IPS DF 6.9 (cell line): ENCODE measurements at regions not wholly inside any gene's neighbourhood (a gene's known extent, or its start where the extent isn't known, plus 50 kb on each side); places are given as distances from the start of the nearest gene placed in this dataset.

Source experiments
- DNase-seq: peaks from one replicate; pipeline ENCODE4 v3.0.0-alpha.2; 2013; ENCODE audit warnings: low read depth, low spot score
- H3K27ac ChIP-seq: one replicate; pipeline ENCODE4 v1.5.1; 2013; ENCODE audit warnings: low read length, control low read depth
- H3K27me3 ChIP-seq: 2 replicates; pipeline ENCODE4 v1.6.1; 2013; ENCODE audit warnings: mild to moderate bottlenecking, low read length; ENCODE audit not compliant: control insufficient read depth, insufficient read depth
- H3K36me3 ChIP-seq: 2 replicates; pipeline ENCODE4 v1.6.1; 2013; ENCODE audit warnings: low read length; ENCODE audit not compliant: control insufficient read depth, insufficient read depth
- H3K4me1 ChIP-seq: 2 replicates; pipeline ENCODE4 v1.6.1; 2013; ENCODE audit warnings: low read length; ENCODE audit not compliant: control insufficient read depth, insufficient read depth
- H3K4me3 ChIP-seq: 2 replicates; pipeline ENCODE4 v1.5.1; 2013; ENCODE audit warnings: mild to moderate bottlenecking, low read length
- H3K9me3 ChIP-seq: 2 replicates; pipeline ENCODE4 v1.6.1; 2013; ENCODE audit warnings: low read length, inconsistent platforms; ENCODE audit not compliant: control insufficient read depth, insufficient read depth
- WGBS: extraction: QIAGEN DNeasy Blood & Tissue Kit; methylation state at CpG from one replicate; pipeline ENCODE4 v1.1.7; 2013; ENCODE audit warnings: mixed read lengths, missing lambda C conversion rate; ENCODE audit not compliant: insufficient read length, insufficient coverage; 5-methylcytosine and 5-hydroxymethylcytosine counted together

DNA sequence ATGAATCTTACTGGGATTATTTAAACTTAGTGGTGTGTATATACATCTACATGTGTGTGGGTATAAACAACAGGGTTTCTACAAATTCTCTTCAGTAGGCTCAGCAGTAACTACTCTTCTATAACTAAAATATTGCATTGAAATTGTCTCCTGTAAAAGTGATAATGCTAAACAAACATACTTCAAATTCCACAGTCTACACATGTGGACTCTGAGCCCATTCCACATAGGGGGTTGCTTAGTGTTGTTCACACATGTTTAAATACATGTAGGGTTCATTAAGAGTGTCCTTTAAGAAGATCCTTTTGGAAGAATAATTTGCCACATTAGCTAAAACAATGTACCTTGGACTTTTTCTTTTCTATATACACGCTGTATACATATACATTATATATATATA, 152.8 kb upstream of the VRK2 start:
- Histone ChIP-seq H3K27me3 (no peaks in the 10 kb centered on the region), H3K27ac (no peak overlapping the region), H3K9me3 (no peaks in the 10 kb centered on the region), H3K4me3 (no peak overlapping the region), H3K36me3 (no peaks in the 10 kb centered on the region), H3K4me1 (no peaks in the 10 kb centered on the region)
- WGBS, result no CpG with 5 or more reads among the region's 1 CpG
- DNase-seq, result no peak

- Histone ChIP-seq H3K36me3 (no peaks in the 10 kb centered on the region), H3K9me3 (no peaks in the 10 kb centered on the region), H3K4me3 (no peak overlapping the region), H3K4me1 (no peaks in the 10 kb centered on the region), H3K27ac (no peak overlapping the region), H3K27me3 (no peaks in the 10 kb centered on the region)
- DNase-seq, result no peak
- no CpG with 5 or more reads among the region's 2 CpGs for WGBS
Observed at GRCh38 chr2:57894381-57894780, 152.2 kb upstream of the VRK2 start.

DNA sequence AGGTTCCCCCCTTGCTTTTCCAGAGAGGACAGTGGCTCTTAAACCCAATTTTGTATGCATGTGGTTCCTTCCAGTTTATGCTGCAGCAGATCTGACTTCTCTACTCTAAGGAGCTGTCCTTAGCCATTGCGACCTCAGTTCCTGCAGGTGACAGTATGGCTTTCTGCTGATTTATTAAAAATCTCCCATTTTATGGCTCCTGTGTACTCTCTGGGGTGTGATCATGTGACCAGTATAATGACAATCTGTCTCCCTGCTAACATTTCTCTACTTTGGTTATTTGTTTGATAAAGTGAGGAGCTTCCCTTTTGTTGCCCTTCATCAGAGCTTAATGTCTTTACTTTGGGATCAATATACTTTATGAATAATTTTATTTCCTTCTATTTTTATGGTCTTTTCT, 148.7 kb upstream of the VRK2 start:
- Histone ChIP-seq H3K36me3 (no peaks in the 10 kb centered on the region), H3K27me3 (no peaks in the 10 kb centered on the region), H3K4me1 (peaks cover 2% of the 10 kb centered on the region; the same call in 1 of the 2 replicates), H3K9me3 (no peaks in the 10 kb centered on the region), H3K27ac (no peak overlapping the region), H3K4me3 (no peak overlapping the region)
- no CpG with 5 or more reads among the region's 1 CpG for WGBS
- no peak for DNase-seq

DNA sequence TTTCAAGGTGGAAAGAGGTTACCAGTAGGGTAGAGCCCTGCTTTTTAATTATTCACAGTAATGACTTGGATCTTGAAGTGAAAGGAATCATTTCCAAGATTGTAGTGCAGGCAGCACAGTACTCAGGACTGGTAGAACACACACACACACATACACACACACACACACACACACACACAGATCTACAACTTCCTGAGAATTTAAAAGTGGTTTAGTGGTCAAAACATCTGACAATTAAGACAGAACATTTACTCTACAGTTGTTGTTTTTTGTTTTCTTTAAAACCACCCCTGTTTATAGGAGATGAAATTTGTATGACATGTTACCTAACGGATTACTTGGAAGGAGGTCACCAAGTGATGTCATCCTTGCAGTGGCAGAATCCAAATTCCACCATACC, 146.7 kb upstream of the VRK2 start:
- Histone ChIP-seq H3K9me3 (no peaks in the 10 kb centered on the region), H3K4me1 (peaks cover 2% of the 10 kb centered on the region; the same call in 1 of the 2 replicates), H3K27ac (no peak overlapping the region), H3K27me3 (no peaks in the 10 kb centered on the region), H3K36me3 (no peaks in the 10 kb centered on the region), H3K4me3 (no peak overlapping the region)
- WGBS, result no CpG with 5 or more reads among the region's 1 CpG
- no peak for DNase-seq

GRCh38 chr2:57902578-57902977, 144.0 kb upstream of the VRK2 start:
- Histone ChIP-seq H3K4me1 (peaks cover 2% of the 10 kb centered on the region; the same call in 1 of the 2 replicates), H3K36me3 (no peaks in the 10 kb centered on the region), H3K27ac (no peak overlapping the region), H3K9me3 (no peaks in the 10 kb centered on the region), H3K4me3 (no peak overlapping the region), H3K27me3 (no peaks in the 10 kb centered on the region)
- WGBS, result no CpG with 5 or more reads among the region's 6 CpGs
- DNase-seq, result no peak

- Histone ChIP-seq H3K27ac (no peak overlapping the region), H3K9me3 (no peaks in the 10 kb centered on the region), H3K4me3 (no peak overlapping the region), H3K4me1 (peaks cover 2% of the 10 kb centered on the region; the same call in 1 of the 2 replicates), H3K27me3 (no peaks in the 10 kb centered on the region), H3K36me3 (no peaks in the 10 kb centered on the region)
- peak; percentile 7 for DNase-seq
- WGBS, result no CpG with 5 or more reads among the region's 5 CpGs
Observed at GRCh38 chr2:57906152-57906732, 140.4 kb upstream of the VRK2 start.

GRCh38 chr2:57907411-57907810, 139.2 kb upstream of the VRK2 start:
- 100% methylated on average over 1 of the region's 1 CpG for WGBS

GRCh38 chr2:57908736-57909161, 137.9 kb upstream of the VRK2 start:
- Histone ChIP-seq H3K27ac (no peak overlapping the region), H3K36me3 (no peaks in the 10 kb centered on the region), H3K4me1 (no peaks in the 10 kb centered on the region), H3K9me3 (no peaks in the 10 kb centered on the region), H3K27me3 (no peaks in the 10 kb centered on the region), H3K4me3 (no peak overlapping the region)
- no CpG with 5 or more reads among the region's 2 CpGs for WGBS
- DNase-seq, result no peak

More at GRCh38 chr2:57907411-57907810, 139.2 kb upstream of the VRK2 start:
- Histone ChIP-seq H3K27me3 (no peaks in the 10 kb centered on the region), H3K27ac (no peak overlapping the region), H3K4me3 (no peak overlapping the region), H3K4me1 (peaks cover 2% of the 10 kb centered on the region; the same call in 1 of the 2 replicates), H3K36me3 (no peaks in the 10 kb centered on the region), H3K9me3 (no peaks in the 10 kb centered on the region)
- no peak for DNase-seq

GRCh38 chr2:57918126-57918525, 128.5 kb upstream of the VRK2 start:
- Histone ChIP-seq H3K9me3 (no peaks in the 10 kb centered on the region), H3K27me3 (no peaks in the 10 kb centered on the region), H3K36me3 (no peaks in the 10 kb centered on the region), H3K4me3 (no peak overlapping the region), H3K27ac (no peak overlapping the region), H3K4me1 (no peaks in the 10 kb centered on the region)
- DNase-seq, result no peak
- no CpG with 5 or more reads among the region's 1 CpG for WGBS

- H3K36me3 ChIP-seq, result no peaks in the 10 kb centered on the region
- H3K27ac ChIP-seq, result no peak overlapping the region
- H3K4me3 ChIP-seq, result no peak overlapping the region
- no peak for DNase-seq
- no peaks in the 10 kb centered on the region for H3K9me3 ChIP-seq
- H3K4me1 ChIP-seq, result no peaks in the 10 kb centered on the region
- no peaks in the 10 kb centered on the region for H3K27me3 ChIP-seq
- WGBS, result no CpG with 5 or more reads among the region's 5 CpGs
Observed at GRCh38 chr2:57920342-57920939, 126.2 kb upstream of the VRK2 start.

DNA sequence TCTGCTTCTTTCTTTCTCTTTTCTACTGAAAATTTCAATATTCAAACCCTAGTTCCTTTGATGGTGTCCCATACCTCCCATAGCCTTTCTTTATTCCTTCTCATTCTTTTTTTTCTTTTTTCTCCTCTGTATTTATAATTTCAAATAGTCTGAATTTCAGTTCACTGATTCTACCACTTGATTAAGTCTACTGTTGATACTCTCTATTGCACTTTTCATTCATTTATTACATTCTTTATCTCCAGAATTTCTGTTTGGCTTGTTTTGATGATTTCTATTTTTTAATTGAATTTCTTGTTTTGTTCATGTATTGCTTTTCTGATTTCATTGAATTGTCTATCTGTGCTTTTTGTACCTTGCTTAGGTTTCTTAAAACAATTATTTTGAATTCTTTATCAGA, 111.9 kb upstream of the VRK2 start:
- Histone ChIP-seq H3K36me3 (no peaks in the 10 kb centered on the region), H3K4me1 (no peaks in the 10 kb centered on the region), H3K27me3 (no peaks in the 10 kb centered on the region; the same call in 1 of the 2 replicates), H3K4me3 (no peak overlapping the region), H3K27ac (no peak overlapping the region), H3K9me3 (no peaks in the 10 kb centered on the region)
- DNase-seq, result no peak
